ENCODE measurements at regions not wholly inside any gene's neighbourhood (a gene's known extent, or its start where the extent isn't known, plus 50 kb on each side); places are given as distances from the start of the nearest gene placed in this dataset.

GRCh38 chr1:238767321-238767720 is 619.0 kb upstream of the CHRM3 start:
- H3K36me3 Mint-ChIP-seq (ENCODE audit: low read depth), result no peaks in the 10 kb centered on the region
- TF ChIP-seq CTCF (IDR thresholded peaks at IDR 0.05), result no peak
- peaks cover 1% of the 10 kb centered on the region for H3K27me3 Mint-ChIP-seq (ENCODE audit: low read depth)

GRCh38 chr1:238764779-238765178 is 621.6 kb upstream of the CHRM3 start:
- H3K27ac Mint-ChIP-seq (ENCODE audit: unreplicated experiment), result no peak overlapping the region
- no peak for TF ChIP-seq CTCF (IDR thresholded peaks at IDR 0.05)
- no peak overlapping the region for H3K4me3 Mint-ChIP-seq (ENCODE audit: unreplicated experiment)
- no peak for DNase-seq (ENCODE audit: low spot score)
- peaks cover 35% of the 10 kb centered on the region for H3K9me3 Mint-ChIP-seq (ENCODE audit: low read depth)
- no peaks in the 10 kb centered on the region for H3K4me1 Mint-ChIP-seq (ENCODE audit: low read depth)
- no peaks in the 10 kb centered on the region for H3K36me3 Mint-ChIP-seq (ENCODE audit: low read depth)
- H3K27me3 Mint-ChIP-seq (ENCODE audit: low read depth), result peaks cover 1% of the 10 kb centered on the region

More at GRCh38 chr1:238767321-238767720, 619.0 kb upstream of the CHRM3 start:
- Mint-ChIP-seq H3K9me3 (ENCODE audit: low read depth) (peaks cover 28% of the 10 kb centered on the region), H3K27ac (ENCODE audit: unreplicated experiment) (no peak overlapping the region), H3K4me3 (ENCODE audit: unreplicated experiment) (no peak overlapping the region), H3K4me1 (ENCODE audit: low read depth) (no peaks in the 10 kb centered on the region)
- no peak for DNase-seq (ENCODE audit: low spot score)

- TF ChIP-seq CTCF (IDR thresholded peaks at IDR 0.05), result no peak
- no peaks in the 10 kb centered on the region for H3K36me3 Mint-ChIP-seq (ENCODE audit: low read depth)
- no peak overlapping the region for H3K27ac Mint-ChIP-seq (ENCODE audit: unreplicated experiment)
- peaks cover 9% of the 10 kb centered on the region for H3K4me1 Mint-ChIP-seq (ENCODE audit: low read depth)
- no peak for DNase-seq (ENCODE audit: low spot score)
- H3K9me3 Mint-ChIP-seq (ENCODE audit: low read depth), result peaks cover 4% of the 10 kb centered on the region
- H3K4me3 Mint-ChIP-seq (ENCODE audit: unreplicated experiment), result no peak overlapping the region
- H3K27me3 Mint-ChIP-seq (ENCODE audit: low read depth), result peaks cover 9% of the 10 kb centered on the region
These were observed 633.1 kb upstream of the CHRM3 start for GRCh38 chr1:238753252-238753651.

GRCh38 chr1:238752327-238752726 is 634.0 kb upstream of the CHRM3 start:
- Mint-ChIP-seq H3K4me1 (ENCODE audit: low read depth) (peaks cover 9% of the 10 kb centered on the region), H3K4me3 (ENCODE audit: unreplicated experiment) (no peak overlapping the region), H3K9me3 (ENCODE audit: low read depth) (peaks cover 4% of the 10 kb centered on the region), H3K27ac (ENCODE audit: unreplicated experiment) (no peak overlapping the region), H3K36me3 (ENCODE audit: low read depth) (no peaks in the 10 kb centered on the region), H3K27me3 (ENCODE audit: low read depth) (peaks cover 11% of the 10 kb centered on the region)
- no peak for DNase-seq (ENCODE audit: low spot score)
- TF ChIP-seq CTCF (IDR thresholded peaks at IDR 0.05), result no peak

GRCh38 chr1:238745069-238745468 is 641.3 kb upstream of the CHRM3 start:
- no peak for TF ChIP-seq CTCF (IDR thresholded peaks at IDR 0.05)
- peaks cover 4% of the 10 kb centered on the region for H3K9me3 Mint-ChIP-seq (ENCODE audit: low read depth)
- no peak for DNase-seq (ENCODE audit: low spot score)
- H3K27me3 Mint-ChIP-seq (ENCODE audit: low read depth), result peaks cover 6% of the 10 kb centered on the region
- no peaks in the 10 kb centered on the region for H3K4me1 Mint-ChIP-seq (ENCODE audit: low read depth)
- H3K36me3 Mint-ChIP-seq (ENCODE audit: low read depth), result no peaks in the 10 kb centered on the region
- no peak overlapping the region for H3K4me3 Mint-ChIP-seq (ENCODE audit: unreplicated experiment)
- H3K27ac Mint-ChIP-seq (ENCODE audit: unreplicated experiment), result no peak overlapping the region

All from chondrocyte (in vitro differentiated cells).